Thyroid gland (tissue), 4 donors: ENCODE measurements at regions not wholly inside any gene's neighbourhood (a gene's known extent, or its start where the extent isn't known, plus 50 kb on each side); places are given as distances from the start of the nearest gene placed in this dataset.

Source experiments
- CTCF ChIP-seq, 6 experiments: fragments of 200-600 bp in 3 of 6; fragments of 450-650 bp in 3 of 6; sonication (generic) in 3 of 6; IDR thresholded peaks; one replicate each; pipeline ENCODE4 v1.5.1; 2016 to 2019; ENCODE audit warnings: antibody characterized with exemption in 6 of 6, mild to moderate bottlenecking in 2 of 6, inconsistent platforms in 1 of 6, moderate library complexity in 1 of 6
- POLR2A ChIP-seq, 2 donors: fragments of 450-650 bp; IDR thresholded peaks; one replicate each; pipeline ENCODE4 v1.6.1; 2017; ENCODE audit warnings: antibody characterized with exemption in 2 of 2, mild to moderate bottlenecking in 2 of 2, moderate library complexity in 1 of 2

- TF ChIP-seq POLR2A (IDR thresholded peaks at IDR 0.05) (no peak), CTCF (IDR thresholded peaks at IDR 0.05) (no peak)
These were observed 910.7 kb upstream of the MDGA2 start for GRCh38 chr14:48586099-48586498.
